GM21619 (cell line): ENCODE measurements at regions not wholly inside any gene's neighbourhood (a gene's known extent, or its start where the extent isn't known, plus 50 kb on each side); places are given as distances from the start of the nearest gene placed in this dataset.

Source experiments
- ATAC-seq: cut with Tn5 transposase; IDR thresholded peaks from one replicate; pipeline ENCODE4 v1.9.1; 2021; ENCODE audit not compliant: unreplicated experiment

- no peak for ATAC-seq
Observed at GRCh38 chr4:96895826-96896225, 1055.9 kb downstream of the PDHA2 start.

GRCh38 chr4:96912716-96913115 lies 1072.8 kb downstream of the PDHA2 start:
- no peak for ATAC-seq

- no peak for ATAC-seq
Observed at GRCh38 chr4:96913441-96914080, 1073.7 kb downstream of the PDHA2 start.

GRCh38 chr4:96916711-96917110 lies 1076.8 kb downstream of the PDHA2 start:
- ATAC-seq, result no peak

- ATAC-seq, result no peak
Observed at GRCh38 chr4:96936886-96937285, 1097.0 kb downstream of the PDHA2 start.

- no peak for ATAC-seq
Observed at GRCh38 chr4:96946552-96946951, 1106.7 kb downstream of the PDHA2 start.

- no peak for ATAC-seq
Observed at GRCh38 chr4:96952610-96953009, 1112.7 kb downstream of the PDHA2 start.

GRCh38 chr4:96955226-96955625 lies 1115.3 kb downstream of the PDHA2 start:
- no peak for ATAC-seq

- ATAC-seq, result no peak
Observed at GRCh38 chr4:96955691-96956090, 1115.8 kb downstream of the PDHA2 start.

GRCh38 chr4:96969455-96969854 lies 1129.6 kb downstream of the PDHA2 start:
- no peak for ATAC-seq

GRCh38 chr4:96972920-96973319 lies 1133.0 kb downstream of the PDHA2 start:
- no peak for ATAC-seq

- ATAC-seq, result no peak
Observed at GRCh38 chr4:96974295-96974694, 1134.4 kb downstream of the PDHA2 start.

GRCh38 chr4:96983830-96984229 lies 1143.9 kb downstream of the PDHA2 start:
- ATAC-seq, result no peak

- no peak for ATAC-seq
Observed at GRCh38 chr4:96986816-96987215, 1146.9 kb downstream of the PDHA2 start.

GRCh38 chr4:96991083-96991482 lies 1151.2 kb downstream of the PDHA2 start:
- no peak for ATAC-seq

- ATAC-seq, result no peak
Observed at GRCh38 chr4:96992443-96992842, 1150.8 kb downstream of the STPG2 start.

- ATAC-seq, result no peak
Observed at GRCh38 chr4:96993560-96993959, 1149.7 kb downstream of the STPG2 start.

GRCh38 chr4:97003715-97004114 lies 1139.6 kb downstream of the STPG2 start:
- no peak for ATAC-seq

GRCh38 chr4:97013309-97013708 lies 1130.0 kb downstream of the STPG2 start:
- ATAC-seq, result no peak

- ATAC-seq, result no peak
Observed at GRCh38 chr4:97013711-97014110, 1129.6 kb downstream of the STPG2 start.

- ATAC-seq, result no peak
Observed at GRCh38 chr4:97015301-97015700, 1128.0 kb downstream of the STPG2 start.

- ATAC-seq, result no peak
Observed at GRCh38 chr4:97016186-97016907, 1126.9 kb downstream of the STPG2 start.
